ENCODE measurements at regions not wholly inside any gene's neighbourhood (a gene's known extent, or its start where the extent isn't known, plus 50 kb on each side); places are given as distances from the start of the nearest gene placed in this dataset.

GRCh38 chr3:147152476-147152875 is 253.9 kb downstream of the ZIC4 start:
- H3K4me3 ChIP-seq (ENCODE audit: low read depth, low read length): no peak overlapping the region
- TF ChIP-seq, protein P1, sequence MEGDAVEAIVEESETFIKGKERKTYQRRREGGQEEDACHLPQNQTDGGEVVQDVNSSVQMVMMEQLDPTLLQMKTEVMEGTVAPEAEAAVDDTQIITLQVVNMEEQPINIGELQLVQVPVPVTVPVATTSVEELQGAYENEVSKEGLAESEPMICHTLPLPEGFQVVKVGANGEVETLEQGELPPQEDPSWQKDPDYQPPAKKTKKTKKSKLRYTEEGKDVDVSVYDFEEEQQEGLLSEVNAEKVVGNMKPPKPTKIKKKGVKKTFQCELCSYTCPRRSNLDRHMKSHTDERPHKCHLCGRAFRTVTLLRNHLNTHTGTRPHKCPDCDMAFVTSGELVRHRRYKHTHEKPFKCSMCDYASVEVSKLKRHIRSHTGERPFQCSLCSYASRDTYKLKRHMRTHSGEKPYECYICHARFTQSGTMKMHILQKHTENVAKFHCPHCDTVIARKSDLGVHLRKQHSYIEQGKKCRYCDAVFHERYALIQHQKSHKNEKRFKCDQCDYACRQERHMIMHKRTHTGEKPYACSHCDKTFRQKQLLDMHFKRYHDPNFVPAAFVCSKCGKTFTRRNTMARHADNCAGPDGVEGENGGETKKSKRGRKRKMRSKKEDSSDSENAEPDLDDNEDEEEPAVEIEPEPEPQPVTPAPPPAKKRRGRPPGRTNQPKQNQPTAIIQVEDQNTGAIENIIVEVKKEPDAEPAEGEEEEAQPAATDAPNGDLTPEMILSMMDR (IDR thresholded peaks at IDR 0.05; ENCODE audit: low read depth, low read length, missing control alignments): no peak
- DNase-seq (ENCODE audit: low read depth): no peak

- TF ChIP-seq, protein P1 (IDR thresholded peaks at IDR 0.05; ENCODE audit: low read depth, low read length, missing control alignments): no peak
- no peak for DNase-seq (ENCODE audit: low read depth)
These were observed 264.6 kb downstream of the ZIC4 start for GRCh38 chr3:147141516-147142288.

DNA sequence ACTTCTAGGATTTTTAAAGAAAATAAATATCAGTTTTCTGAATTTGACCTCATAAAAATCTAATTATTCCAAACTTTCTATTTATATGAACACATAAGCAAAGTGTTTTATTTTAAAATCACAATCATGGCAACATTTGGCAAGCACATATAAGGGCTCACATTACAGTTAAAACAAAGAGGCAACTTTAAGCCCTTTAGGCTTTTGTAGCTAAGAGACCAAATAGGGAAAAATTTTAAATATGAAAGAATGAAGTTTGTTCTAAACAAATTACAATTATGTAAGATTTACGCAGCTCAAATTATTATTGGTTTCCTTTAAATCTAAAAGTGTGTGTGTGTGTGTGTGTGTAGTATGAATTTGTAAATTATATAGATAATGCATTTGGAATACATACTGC is 267.0 kb downstream of the ZIC4 start:
- TF ChIP-seq, protein P1 (IDR thresholded peaks at IDR 0.05; ENCODE audit: low read depth, low read length, missing control alignments): no peak
- no peak for DNase-seq (ENCODE audit: low read depth)
- H3K4me3 ChIP-seq (ENCODE audit: low read depth, low read length): no peak overlapping the region

More at GRCh38 chr3:147141516-147142288, 264.6 kb downstream of the ZIC4 start:
- no peak overlapping the region for H3K4me3 ChIP-seq (ENCODE audit: low read depth, low read length)

- TF ChIP-seq, protein P1 (IDR thresholded peaks at IDR 0.05; ENCODE audit: low read depth, low read length, missing control alignments): no peak
- no peak overlapping the region for H3K4me3 ChIP-seq (ENCODE audit: low read depth, low read length)
- DNase-seq (ENCODE audit: low read depth): no peak
These were observed 274.2 kb downstream of the ZIC4 start for GRCh38 chr3:147132168-147132567.

DNA sequence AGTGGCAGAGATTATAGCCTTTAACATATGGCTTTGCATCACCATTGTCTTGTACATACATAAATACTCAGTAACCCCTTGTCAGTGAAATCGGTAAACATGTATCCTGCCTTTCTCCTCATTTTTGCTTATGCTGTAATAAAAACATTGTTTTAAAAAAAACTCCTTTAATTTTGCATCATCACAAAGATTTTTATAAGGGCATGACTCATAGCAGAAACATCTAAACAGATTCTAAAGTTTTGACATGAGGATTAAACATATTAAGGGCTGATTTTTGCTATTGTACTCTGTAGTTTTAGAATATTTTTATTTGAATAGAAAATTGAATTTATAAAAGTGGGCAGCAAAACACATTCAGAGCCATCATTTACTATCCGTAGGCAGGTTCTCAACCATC is 275.9 kb downstream of the ZIC4 start:
- no peak for DNase-seq (ENCODE audit: low read depth)
- no peak overlapping the region for H3K4me3 ChIP-seq (ENCODE audit: low read depth, low read length)
- TF ChIP-seq, protein P1 (IDR thresholded peaks at IDR 0.05; ENCODE audit: low read depth, low read length, missing control alignments): no peak

- H3K4me3 ChIP-seq (ENCODE audit: low read depth, low read length): no peak overlapping the region
- TF ChIP-seq, protein P1 (IDR thresholded peaks at IDR 0.05; ENCODE audit: low read depth, low read length, missing control alignments): no peak
- DNase-seq (ENCODE audit: low read depth): no peak
These were observed 276.7 kb downstream of the ZIC4 start for GRCh38 chr3:147129665-147130064.

DNA sequence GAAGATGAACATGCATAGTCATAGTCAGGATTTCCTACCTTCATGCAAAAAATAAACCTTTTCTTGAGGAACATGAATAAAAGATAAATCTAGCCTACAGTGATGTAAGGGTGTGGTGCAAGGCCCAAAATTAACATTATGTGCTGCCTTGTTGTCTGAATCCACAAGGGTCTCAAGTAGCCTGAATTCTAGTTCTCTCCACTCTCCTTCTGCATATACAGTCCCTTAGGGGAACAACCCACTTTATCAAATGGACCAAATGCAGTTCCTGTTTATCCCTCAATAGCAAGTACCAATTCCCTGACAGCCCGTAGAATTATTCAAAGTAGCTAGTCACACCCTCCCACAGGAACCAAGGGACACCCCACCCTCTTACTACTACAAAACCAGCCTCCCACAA is 284.0 kb downstream of the ZIC4 start:
- TF ChIP-seq, protein P1 (IDR thresholded peaks at IDR 0.05; ENCODE audit: low read depth, low read length, missing control alignments): no peak
- DNase-seq (ENCODE audit: low read depth): no peak
- no peak overlapping the region for H3K4me3 ChIP-seq (ENCODE audit: low read depth, low read length)
